ENCODE measurements at regions not wholly inside any gene's neighbourhood (a gene's known extent, or its start where the extent isn't known, plus 50 kb on each side); places are given as distances from the start of the nearest gene placed in this dataset.

GRCh38 chr3:144743225-144743668 lies 771.6 kb downstream of the DIPK2A start:
- TF ChIP-seq YY1 (IDR thresholded peaks at IDR 0.05; ENCODE audit: insufficient read depth, insufficient read length) = no peak
- TF ChIP-seq SUZ12 (IDR thresholded peaks at IDR 0.05; ENCODE audit: extremely low read depth, insufficient read depth, insufficient read length) = no peak

Data from NT2/D1 (cell line).